Putamen (tissue), 1 donor: ENCODE measurements at regions not wholly inside any gene's neighbourhood (a gene's known extent, or its start where the extent isn't known, plus 50 kb on each side); places are given as distances from the start of the nearest gene placed in this dataset.

Experiments
- DNase-seq: peaks from one replicate; pipeline ENCODE4 v3.0.0-alpha.2; 2016; ENCODE audit warnings: low spot score

GRCh38 chr6:18335948-18336347, 51.2 kb upstream of the RNF144B start:
- DNase-seq = no peak

GRCh38 chr6:18334251-18334650, 52.9 kb upstream of the RNF144B start:
- no peak for DNase-seq

DNA sequence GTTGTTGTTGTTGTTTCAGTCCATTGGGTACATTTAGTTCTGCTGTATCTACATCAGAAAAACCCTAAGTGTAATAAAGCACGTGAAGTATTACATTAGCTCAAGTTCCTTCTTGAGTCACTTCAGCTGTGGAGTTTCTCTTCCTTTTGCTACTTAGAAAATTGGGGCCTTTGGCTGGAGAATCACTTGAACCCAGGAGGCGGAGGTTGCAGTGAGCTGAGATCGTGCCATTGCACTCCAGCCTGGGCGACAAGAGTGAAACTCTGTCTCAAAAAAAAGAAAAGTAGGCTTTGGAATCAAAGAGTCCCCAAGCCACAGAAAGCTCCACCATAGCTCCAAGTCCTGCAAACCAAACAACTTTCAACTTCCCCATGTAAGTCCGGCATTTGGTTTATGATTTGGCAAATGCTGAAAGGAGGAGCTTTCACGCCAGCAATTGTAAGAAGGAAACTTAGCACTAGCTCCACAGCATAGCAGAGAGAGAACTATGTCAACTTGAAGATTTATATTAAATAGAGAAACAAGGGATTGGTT, 56.5 kb upstream of the RNF144B start:
- no peak for DNase-seq

- DNase-seq = no peak
Measured at GRCh38 chr6:18329776-18330175, 57.4 kb upstream of the RNF144B start.

GRCh38 chr6:18328540-18328939, 58.6 kb upstream of the RNF144B start:
- no peak for DNase-seq

GRCh38 chr6:18328070-18328469, 59.1 kb upstream of the RNF144B start:
- DNase-seq = no peak

- no peak for DNase-seq
Measured at GRCh38 chr6:18327626-18328025, 59.5 kb upstream of the RNF144B start.

DNA sequence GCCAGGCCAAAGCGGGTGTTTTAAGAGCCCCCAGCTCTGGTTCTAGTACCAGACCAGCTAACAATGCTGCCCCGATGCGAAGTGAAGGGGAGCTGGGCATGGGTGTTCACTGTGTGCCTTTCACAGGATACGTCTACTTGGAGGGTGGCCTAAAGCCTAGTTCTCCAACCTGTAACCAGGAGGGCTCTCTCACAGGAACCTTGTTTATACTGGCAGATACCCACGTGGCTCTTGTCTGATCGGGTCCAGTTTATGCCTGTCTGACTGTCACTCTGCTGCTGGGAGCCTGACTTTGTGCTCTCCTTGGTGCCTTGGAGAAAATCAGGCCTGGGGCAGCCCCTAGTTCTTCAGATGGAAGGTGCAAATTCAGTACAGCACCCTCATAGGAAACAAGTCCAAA, 60.2 kb upstream of the RNF144B start:
- no peak for DNase-seq

DNA sequence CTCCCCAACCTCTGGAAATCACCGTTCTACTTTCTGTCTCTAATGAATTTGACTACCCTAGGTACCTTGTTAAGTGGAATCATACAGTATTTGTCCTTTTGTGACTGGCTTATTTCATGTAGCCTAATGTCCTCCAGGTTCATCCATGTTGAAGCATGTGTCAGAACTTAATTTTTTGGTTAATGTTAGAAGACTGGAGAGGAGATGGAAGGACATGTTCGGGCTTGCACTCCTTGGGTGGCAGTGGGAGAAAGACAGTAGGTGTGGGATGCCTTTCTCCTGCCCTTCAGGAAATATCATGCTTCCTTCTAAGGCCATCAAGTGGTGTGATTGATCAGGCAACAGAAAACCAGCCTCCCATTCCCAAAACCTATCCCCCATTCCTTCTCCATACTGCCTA, 61.1 kb upstream of the RNF144B start:
- no peak for DNase-seq

DNA sequence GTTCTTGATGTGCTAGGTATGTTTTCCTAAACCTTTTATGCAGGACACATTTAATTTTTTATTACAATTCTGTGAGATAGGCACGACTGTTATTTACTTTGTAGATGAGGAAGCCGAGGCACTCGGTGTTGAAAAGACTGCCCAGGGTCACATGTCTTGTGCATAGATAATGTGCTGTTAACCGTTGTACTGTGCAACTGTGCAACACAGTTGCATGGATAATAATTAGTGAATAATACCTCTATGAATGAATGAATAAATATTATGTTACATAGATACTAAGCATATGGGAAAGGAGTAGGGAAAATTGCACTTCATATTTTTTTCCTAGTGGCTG, 60.3 kb upstream of the DEK start:
- no peak for DNase-seq

DNA sequence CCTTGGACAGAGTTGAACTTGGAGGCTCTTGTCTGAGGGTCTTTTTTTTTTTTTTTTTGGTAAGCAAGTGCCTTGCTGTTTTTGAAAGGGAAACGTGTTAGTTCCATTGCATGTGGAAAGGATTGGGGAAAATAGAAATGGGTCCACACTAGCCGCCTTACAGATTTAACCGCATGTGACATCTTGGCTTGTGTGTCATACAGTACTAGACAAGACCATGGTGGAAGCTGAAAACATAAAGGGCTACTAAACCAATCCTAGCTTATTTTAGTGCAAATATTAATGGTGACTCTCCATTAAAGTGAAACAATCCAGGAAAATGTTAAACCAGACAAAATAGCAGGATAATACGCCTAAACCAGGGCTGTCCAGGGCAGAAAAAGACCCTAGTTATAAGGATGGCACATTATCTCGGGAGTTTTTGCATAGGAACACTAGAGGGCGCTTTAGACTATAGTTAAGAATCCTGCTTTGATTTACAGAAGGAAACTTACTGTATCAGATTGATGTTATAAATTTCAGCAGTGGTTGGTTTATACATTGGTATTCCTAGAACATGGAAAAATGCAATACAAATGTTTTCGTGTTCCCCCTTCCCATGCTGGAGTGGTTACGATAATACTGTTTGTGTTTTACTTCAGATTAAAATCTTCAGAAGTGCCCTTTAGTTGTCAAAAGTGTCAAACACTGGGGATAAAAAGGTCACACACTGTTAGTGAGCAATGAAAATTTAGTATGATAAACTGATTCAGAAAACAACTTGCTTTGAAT, 59.8 kb upstream of the DEK start:
- peak; percentile 18 for DNase-seq

DNA sequence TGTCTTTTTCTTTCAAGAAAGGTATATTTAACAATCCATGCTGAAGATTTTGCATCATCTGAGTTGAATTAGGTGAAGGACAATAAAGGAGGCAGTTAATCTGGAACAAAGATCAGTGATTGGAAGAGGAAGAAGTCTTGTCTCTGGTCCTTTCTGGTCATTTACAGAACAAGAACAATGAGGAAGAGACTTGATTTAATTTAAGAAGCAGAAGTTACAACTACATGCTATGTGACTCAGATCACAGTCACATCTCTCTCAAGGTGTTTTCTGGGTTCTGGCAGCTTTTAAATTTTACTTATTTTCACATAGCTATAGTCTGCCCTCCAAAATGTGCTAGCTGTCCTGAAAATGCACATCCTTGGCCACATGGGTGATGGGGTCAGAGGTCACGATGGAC, 53.5 kb upstream of the DEK start:
- no peak for DNase-seq

- no peak for DNase-seq
Measured at GRCh38 chr6:18314317-18314997, 50.1 kb upstream of the DEK start.
